SK-N-SH (cell line): ENCODE measurements at regions not wholly inside any gene's neighbourhood (a gene's known extent, or its start where the extent isn't known, plus 50 kb on each side); places are given as distances from the start of the nearest gene placed in this dataset.

Experiments used
- EP300 ChIP-seq, 2 experiments: IDR thresholded peaks; 2 replicates each; pipeline versions ENCODE4 v1.4.0 to v1.6.1; 2012; ENCODE audit warnings: borderline replicate concordance in 1 of 2, low read depth in 1 of 2, low read length in 1 of 2
- FOXJ3 ChIP-seq: sonication (generic); formaldehyde crosslinking; IDR thresholded peaks from 2 replicates; pipeline ENCODE4 v1.5.1; 2020; ENCODE audit warnings: mild to moderate bottlenecking, missing genetic modification reagents
- GABPA ChIP-seq: IDR thresholded peaks from 2 replicates; pipeline ENCODE4 v1.4.0; 2012; ENCODE audit warnings: low read depth, mild to moderate bottlenecking
- NRF1 ChIP-seq: IDR thresholded peaks from 2 replicates; pipeline ENCODE4 v1.6.1; 2012; ENCODE audit warnings: low read depth, mild to moderate bottlenecking, low read length

GRCh38 chr13:34372581-34372980, 554.6 kb downstream of the RFC3 start:
- no peak for TF ChIP-seq FOXJ3 (CRISPR knock-in tag)
- TF ChIP-seq GABPA = no peak
- no peak for TF ChIP-seq NRF1
- no peak for TF ChIP-seq EP300 (IDR thresholded peaks at IDR 0.05; ENCODE audit: borderline replicate concordance in 1 of 2, low read depth in 1 of 2, low read length in 1 of 2)
